MM.1S (cell line): ENCODE measurements at regions not wholly inside any gene's neighbourhood (a gene's known extent, or its start where the extent isn't known, plus 50 kb on each side); places are given as distances from the start of the nearest gene placed in this dataset.

Experiments
- EZH2 ChIP-seq: fragments of 300-600 bp; sonication (generic); optimal IDR thresholded peaks from 2 replicates; pipeline ENCODE3; 2017; ENCODE audit warnings: low read depth, mild to moderate bottlenecking, antibody characterized with exemption, low read length, mixed read lengths
- TF ChIP-seq, protein P1 (sequence below): fragments of 300-600 bp; sonication (generic); IDR thresholded peaks from 2 replicates; pipeline ENCODE4 v1.5.1; 2016; ENCODE audit warnings: antibody characterized with exemption, low read length, mixed read lengths

- TF ChIP-seq, protein P1, sequence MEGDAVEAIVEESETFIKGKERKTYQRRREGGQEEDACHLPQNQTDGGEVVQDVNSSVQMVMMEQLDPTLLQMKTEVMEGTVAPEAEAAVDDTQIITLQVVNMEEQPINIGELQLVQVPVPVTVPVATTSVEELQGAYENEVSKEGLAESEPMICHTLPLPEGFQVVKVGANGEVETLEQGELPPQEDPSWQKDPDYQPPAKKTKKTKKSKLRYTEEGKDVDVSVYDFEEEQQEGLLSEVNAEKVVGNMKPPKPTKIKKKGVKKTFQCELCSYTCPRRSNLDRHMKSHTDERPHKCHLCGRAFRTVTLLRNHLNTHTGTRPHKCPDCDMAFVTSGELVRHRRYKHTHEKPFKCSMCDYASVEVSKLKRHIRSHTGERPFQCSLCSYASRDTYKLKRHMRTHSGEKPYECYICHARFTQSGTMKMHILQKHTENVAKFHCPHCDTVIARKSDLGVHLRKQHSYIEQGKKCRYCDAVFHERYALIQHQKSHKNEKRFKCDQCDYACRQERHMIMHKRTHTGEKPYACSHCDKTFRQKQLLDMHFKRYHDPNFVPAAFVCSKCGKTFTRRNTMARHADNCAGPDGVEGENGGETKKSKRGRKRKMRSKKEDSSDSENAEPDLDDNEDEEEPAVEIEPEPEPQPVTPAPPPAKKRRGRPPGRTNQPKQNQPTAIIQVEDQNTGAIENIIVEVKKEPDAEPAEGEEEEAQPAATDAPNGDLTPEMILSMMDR = no peak
- TF ChIP-seq EZH2 = no peak
Observed at GRCh38 chr10:78526347-78526746, 492.7 kb downstream of the RPS24 start.
